Sciatic nerve (tissue), 2 donors: ENCODE measurements at regions not wholly inside any gene's neighbourhood (a gene's known extent, or its start where the extent isn't known, plus 50 kb on each side); places are given as distances from the start of the nearest gene placed in this dataset.

Source experiments
- ATAC-seq: fragments of 200-7000 bp; cut with Tn5 transposase; one replicate; pipeline ENCODE4 v1.9.1; 2020; ENCODE audit warnings: mild to moderate bottlenecking, moderate library complexity
- DNase-seq: peaks from one replicate; pipeline ENCODE4 v3.0.0-alpha.2; 2020; ENCODE audit warnings: low spot score
- intact Hi-C: fragments of 100-400 bp; cut with DNase I; formaldehyde crosslinking; loops from one replicate; pipeline ENCODE4 v1.14.2; 2022
- donor health status: DM: no; HTN: no; CAD: no.
- donor health status: DM: no; HTN: no; CAD: no.

GRCh38 chr4:166257276-166257675 is 384.2 kb downstream of the TLL1 start:
- ATAC-seq (no peak), DNase-seq (no peak)
- intact Hi-C loops, result no loop called here

- ATAC-seq (no peak), DNase-seq (no peak)
- intact Hi-C loops, result no loop called here
These were observed 384.9 kb downstream of the TLL1 start for GRCh38 chr4:166257891-166258290.

- intact Hi-C loops, result no loop called here
- ATAC-seq, result no peak
- DNase-seq, result no peak
These were observed 386.0 kb downstream of the TLL1 start for GRCh38 chr4:166259081-166259480.

- no peak for DNase-seq
These were observed 401.2 kb downstream of the TLL1 start for GRCh38 chr4:166274136-166274761.

GRCh38 chr4:166274775-166275174 is 401.7 kb downstream of the TLL1 start:
- DNase-seq (no peak), ATAC-seq (no peak)
- intact Hi-C loops, result no loop called here

More at GRCh38 chr4:166274136-166274761, 401.2 kb downstream of the TLL1 start:
- ATAC-seq, result no peak
- intact Hi-C loops, result no loop called here

GRCh38 chr4:166277401-166277800 is 404.4 kb downstream of the TLL1 start:
- ATAC-seq (no peak), DNase-seq (no peak)
- intact Hi-C loops, result no loop called here

GRCh38 chr4:166277853-166278252 is 404.8 kb downstream of the TLL1 start:
- no peak for ATAC-seq
- DNase-seq, result no peak
- intact Hi-C loops, result no loop called here

GRCh38 chr4:166279261-166279660 is 406.2 kb downstream of the TLL1 start:
- ATAC-seq (no peak), DNase-seq (no peak)
- intact Hi-C loops, result no loop called here

GRCh38 chr4:166280642-166281041 is 407.6 kb downstream of the TLL1 start:
- DNase-seq (no peak), ATAC-seq (no peak)
- intact Hi-C loops, result no loop called here

- intact Hi-C loops, result no loop called here
- no peak for ATAC-seq
- DNase-seq, result no peak
These were observed 409.2 kb downstream of the TLL1 start for GRCh38 chr4:166282081-166282770.

- intact Hi-C loops, result no loop called here
- DNase-seq (no peak), ATAC-seq (no peak)
These were observed 411.2 kb downstream of the TLL1 start for GRCh38 chr4:166284221-166284620.

- intact Hi-C loops, result no loop called here
- ATAC-seq (no peak), DNase-seq (no peak)
These were observed 417.4 kb downstream of the TLL1 start for GRCh38 chr4:166290426-166290825.

- intact Hi-C loops, result no loop called here
- ATAC-seq (no peak), DNase-seq (no peak)
These were observed 420.5 kb downstream of the TLL1 start for GRCh38 chr4:166293556-166293955.

GRCh38 chr4:166301266-166301665 is 428.2 kb downstream of the TLL1 start:
- intact Hi-C loops, result no loop called here
- DNase-seq, result no peak
- no peak for ATAC-seq

GRCh38 chr4:166308647-166309046 is 435.6 kb downstream of the TLL1 start:
- DNase-seq (no peak), ATAC-seq (no peak)
- intact Hi-C loops, result no loop called here

GRCh38 chr4:166309286-166309685 is 436.2 kb downstream of the TLL1 start:
- DNase-seq, result no peak
- ATAC-seq, result no peak
- intact Hi-C loops, result no loop called here

GRCh38 chr4:166311169-166311568 is 438.1 kb downstream of the TLL1 start:
- ATAC-seq, result no peak
- intact Hi-C loops, result no loop called here
- no peak for DNase-seq

- no peak for DNase-seq
- ATAC-seq, result no peak
- intact Hi-C loops, result no loop called here
These were observed 439.1 kb downstream of the TLL1 start for GRCh38 chr4:166312166-166312565.

- DNase-seq (no peak), ATAC-seq (no peak)
- intact Hi-C loops, result no loop called here
These were observed 441.9 kb downstream of the TLL1 start for GRCh38 chr4:166314902-166315301.

GRCh38 chr4:166315721-166316467 is 442.9 kb downstream of the TLL1 start:
- DNase-seq (no peak), ATAC-seq (no peak)
- intact Hi-C loops, result no loop called here
